Spleen (tissue), 7 donors: ENCODE measurements at regions not wholly inside any gene's neighbourhood (a gene's known extent, or its start where the extent isn't known, plus 50 kb on each side); places are given as distances from the start of the nearest gene placed in this dataset.
"Not testable (repeated sequence)": the region's sequence is repeated elsewhere in the genome, so short reads cannot be mapped to it uniquely, and the experiment has no call there.

ENCODE experiments used
- CTCF ChIP-seq, 11 experiments: fragments of 200-600 bp in 7 of 11; fragments of 450-650 bp in 4 of 11; sonication (generic) in 4 of 11; IDR thresholded peaks in 8 of 11; conservative IDR thresholded peaks in 3 of 11; 1 replicate in 7 of 11; 2 replicates in 4 of 11; pipeline versions ENCODE4 v1.4.0 to v1.8.0; 2016 to 2021; ENCODE audit warnings: antibody characterized with exemption in 11 of 11, inconsistent platforms in 4 of 11, mild to moderate bottlenecking in 1 of 11
- POLR2A ChIP-seq, 3 donors: fragments of 450-650 bp; IDR thresholded peaks; one replicate each; pipeline ENCODE4 v1.5.1; 2017; ENCODE audit warnings: antibody characterized with exemption in 3 of 3, mild to moderate bottlenecking in 1 of 3
- donor health status: DM: no; HTN: no; CAD: no; lungs with moderate emphysema.
- donor health status: DM: no; HTN: no; CAD: no.
- donor health status: DM: no; HTN: no; CAD: no.

GRCh38 chr7:79594671-79595070 is 141.2 kb upstream of the MAGI2 start:
- TF ChIP-seq CTCF (IDR thresholded peaks at IDR 0.05 in 8 of 11, conservative IDR thresholded peaks at IDR 0.05 in 3 of 11); POLR2A (IDR thresholded peaks at IDR 0.05): not testable (repeated sequence)
